ENCODE measurements at regions not wholly inside any gene's neighbourhood (a gene's known extent, or its start where the extent isn't known, plus 50 kb on each side); places are given as distances from the start of the nearest gene placed in this dataset.

GRCh38 chr6:15943423-15943822 is 185.5 kb upstream of the MYLIP start:
- Histone ChIP-seq H2BK5ac (ENCODE audit: insufficient read length, low read length) (no peak overlapping the region), H3K27me3 (ENCODE audit: insufficient read depth, low read length) (no peaks in the 10 kb centered on the region), H2AFZ (ENCODE audit: low read length) (no peak overlapping the region), H3K27ac (ENCODE audit: insufficient read length, low read depth, low read length) (no peak overlapping the region), H3T11ph (ENCODE audit: low read length) (no peak overlapping the region), H3K79me1 (ENCODE audit: insufficient read depth, low read depth, low read length, poor library complexity, severe bottlenecking) (no peaks in the 10 kb centered on the region), H3K9ac (ENCODE audit: extremely low read depth, insufficient read length, low read length) (no peak overlapping the region), H3K23me2 (ENCODE audit: insufficient read length, low read depth, low read length, poor library complexity, severe bottlenecking) (no peaks in the 10 kb centered on the region), H3K9me3 (ENCODE audit: control insufficient read depth, low read depth, low read length) (no peaks in the 10 kb centered on the region), H2BK15ac (ENCODE audit: low read depth, low read length) (no peak overlapping the region), H4K8ac (replicated peaks; ENCODE audit: insufficient read length, low read depth, low read length) (no peak overlapping the region), H2BK120ac (ENCODE audit: low read depth, low read length, poor library complexity, severe bottlenecking) (no peak overlapping the region), H4K20me1 (ENCODE audit: control insufficient read depth, insufficient read depth, insufficient read length) (no peaks in the 10 kb centered on the region), H2BK12ac (ENCODE audit: insufficient read length, low read depth, low read length) (no peak overlapping the region), H3K79me2 (ENCODE audit: insufficient read depth, low read length) (no peaks in the 10 kb centered on the region), H4K91ac (ENCODE audit: insufficient read length, low read depth, low read length) (no peak overlapping the region), H3K23ac (ENCODE audit: insufficient read length, low read depth, low read length) (no peak overlapping the region), H2AK5ac (ENCODE audit: insufficient read length, low read length) (no peak overlapping the region), H2BK20ac (ENCODE audit: low read depth, low read length, poor library complexity, severe bottlenecking) (no peak overlapping the region), H3K56ac (ENCODE audit: insufficient read length, low read depth, low read length) (no peak overlapping the region), H3K4me1 (ENCODE audit: insufficient read depth, low read length) (no peaks in the 10 kb centered on the region), H3K14ac (ENCODE audit: insufficient read depth, low read length) (no peak overlapping the region), H4K5ac (ENCODE audit: insufficient read length, low read depth, low read length) (no peak overlapping the region), H3K4me2 (ENCODE audit: insufficient read depth, insufficient read length, low read length) (no peak overlapping the region), H3K18ac (ENCODE audit: insufficient read length, low read depth, low read length) (no peak overlapping the region), H3K4ac (ENCODE audit: low read depth, low read length) (no peak overlapping the region)
- Mint-ChIP-seq H3K27ac (no peak overlapping the region), H3K4me3 (no peak overlapping the region), H3K36me3 (ENCODE audit: insufficient read depth in 1 of 3, low read depth in 3 of 3) (peaks cover 0 to 19% (median 3%) of the 10 kb centered on the region in 3 experiments; a peak in 4 of 7 replicates), H3K9me3 (peaks cover 13% of the 10 kb centered on the region in 2 experiments; a peak in 4 of 5 replicates), H3K4me1 (peaks cover 0 to 2% of the 10 kb centered on the region in 2 experiments; a peak in 1 of 4 replicates), H3K27me3 (ENCODE audit: low read depth) (no peaks in the 10 kb centered on the region)
- no peak for TF ChIP-seq CTCF (conservative IDR thresholded peaks at IDR 0.05)
- DNase-seq = no peak
- WGBS (ENCODE audit: extremely low coverage, insufficient read length, low lambda C conversion rate) = no CpG with 5 or more reads among the region's 4 CpGs
